ENCODE measurements at regions not wholly inside any gene's neighbourhood (a gene's known extent, or its start where the extent isn't known, plus 50 kb on each side); places are given as distances from the start of the nearest gene placed in this dataset.

- POLR2A ChIA-PET: no interaction called here
- Mint-ChIP-seq H3K4me1 (no peaks in the 10 kb centered on the region), H3K27me3 (peaks cover 0 to 41% (median 6%) of the 10 kb centered on the region in 5 donors), H3K36me3 (peaks cover 0 to 15% (median 9%) of the 10 kb centered on the region in 3 donors), H3K9me3 (peaks cover 0 to 44% (median 12%) of the 10 kb centered on the region in 9 donors), H3K27ac (no peak overlapping the region), H3K4me3 (no peak overlapping the region)
- DNase-seq: no peak
- ATAC-seq: no peak
Observed at GRCh38 chr10:3357737-3358136, 185.2 kb upstream of the PITRM1 start.

- POLR2A ChIA-PET: no interaction called here
- no peak overlapping the region for H3K4me3 Mint-ChIP-seq
- peaks cover 6 to 51% (median 12%) of the 10 kb centered on the region in 5 donors for H3K27me3 Mint-ChIP-seq
- H3K27ac Mint-ChIP-seq: peak overlapping the region in 1 of 10 donors; percentile 17
- DNase-seq (no peak), ATAC-seq (no peak)
- H3K9me3 Mint-ChIP-seq: peaks cover 0 to 22% (median 5%) of the 10 kb centered on the region in 9 donors
- H3K36me3 Mint-ChIP-seq: peaks cover 0 to 7% (median 5%) of the 10 kb centered on the region in 3 donors
- H3K4me1 Mint-ChIP-seq: peaks cover 3 to 6% (median 5%) of the 10 kb centered on the region in 4 donors
Observed at GRCh38 chr10:3355536-3355935, 183.0 kb upstream of the PITRM1 start.

- DNase-seq: no peak
- H3K4me3 Mint-ChIP-seq: no peak overlapping the region
- H3K36me3 Mint-ChIP-seq: peaks cover 0 to 7% (median 5%) of the 10 kb centered on the region in 3 donors
- POLR2A ChIA-PET: no interaction called here
- no peak for ATAC-seq
- H3K27ac Mint-ChIP-seq: no peak overlapping the region
- peaks cover 3 to 6% (median 5%) of the 10 kb centered on the region in 4 donors for H3K4me1 Mint-ChIP-seq
- H3K27me3 Mint-ChIP-seq: peaks cover 6 to 60% (median 12%) of the 10 kb centered on the region in 5 donors
- H3K9me3 Mint-ChIP-seq: peaks cover 0 to 10% (median 3%) of the 10 kb centered on the region in 9 donors
Observed at GRCh38 chr10:3354174-3354900, 181.8 kb upstream of the PITRM1 start.

DNA sequence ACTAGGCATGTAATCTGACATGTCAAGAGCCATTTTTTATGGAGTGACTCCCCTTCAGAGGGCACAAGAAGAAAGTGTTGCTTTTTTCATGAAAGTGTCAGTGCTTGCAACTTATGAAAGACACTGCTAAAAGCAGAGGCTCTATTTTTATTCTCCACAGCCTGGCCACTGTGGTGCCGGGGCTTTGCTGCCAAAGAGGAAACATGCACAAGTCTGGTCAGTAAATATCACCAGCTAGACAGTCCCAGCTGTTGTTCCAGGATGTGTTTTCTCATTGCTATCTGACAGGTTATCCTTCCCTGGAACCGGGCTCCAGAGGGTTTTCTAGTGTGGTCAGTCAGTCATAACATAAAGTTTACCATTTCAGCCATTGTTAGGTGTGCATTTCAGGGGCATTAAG lies 180.7 kb upstream of the PITRM1 start:
- POLR2A ChIA-PET: no interaction called here
- ATAC-seq (no peak), DNase-seq (no peak)
- peaks cover 3 to 6% (median 5%) of the 10 kb centered on the region in 4 donors for H3K4me1 Mint-ChIP-seq
- peaks cover 0 to 5% (median 0%) of the 10 kb centered on the region in 9 donors for H3K9me3 Mint-ChIP-seq
- H3K27ac Mint-ChIP-seq: no peak overlapping the region
- H3K36me3 Mint-ChIP-seq: peaks cover 0 to 2% (median 0%) of the 10 kb centered on the region in 3 donors
- peaks cover 6 to 52% (median 12%) of the 10 kb centered on the region in 5 donors for H3K27me3 Mint-ChIP-seq
- H3K4me3 Mint-ChIP-seq: no peak overlapping the region

DNA sequence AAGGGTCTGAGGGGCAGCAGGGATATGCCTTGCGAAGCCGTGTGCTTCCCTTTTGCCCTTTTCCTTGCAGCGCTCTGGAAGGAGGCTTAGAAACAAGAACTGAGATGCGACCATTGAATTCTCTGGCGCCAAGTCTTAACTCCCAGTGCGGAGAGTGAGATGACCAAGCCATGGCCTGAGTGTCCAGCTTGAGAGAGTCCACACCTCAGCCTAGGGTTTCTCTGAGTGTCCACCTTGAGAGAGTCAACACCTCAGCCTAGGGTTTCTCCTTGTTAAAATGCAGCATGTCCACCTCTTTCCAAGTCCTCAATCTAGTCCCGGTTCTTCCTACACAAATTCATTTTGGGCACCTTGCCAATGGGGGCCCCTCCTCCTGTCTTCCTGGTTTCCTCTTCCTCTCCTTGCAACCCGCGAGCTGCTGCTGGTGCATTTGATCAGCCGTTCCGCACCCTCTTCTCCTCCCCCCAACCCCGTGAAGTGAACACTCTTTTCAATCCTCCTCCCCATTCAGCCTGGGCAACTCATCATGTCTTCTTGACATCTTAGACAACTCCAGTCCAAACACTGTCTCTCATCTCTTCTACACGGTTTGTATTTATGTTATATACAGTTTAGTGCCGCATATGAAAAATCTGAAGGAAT lies 178.2 kb upstream of the PITRM1 start:
- peaks cover 7 to 43% (median 14%) of the 10 kb centered on the region in 5 donors for H3K27me3 Mint-ChIP-seq
- H3K4me1 Mint-ChIP-seq: peaks cover 3 to 6% (median 5%) of the 10 kb centered on the region in 4 donors
- no peak overlapping the region for H3K27ac Mint-ChIP-seq
- no peak for ATAC-seq
- no peak overlapping the region for H3K4me3 Mint-ChIP-seq
- no peak for DNase-seq
- no peaks in the 10 kb centered on the region for H3K36me3 Mint-ChIP-seq
- POLR2A ChIA-PET: no interaction called here
- no peaks in the 10 kb centered on the region for H3K9me3 Mint-ChIP-seq

DNA sequence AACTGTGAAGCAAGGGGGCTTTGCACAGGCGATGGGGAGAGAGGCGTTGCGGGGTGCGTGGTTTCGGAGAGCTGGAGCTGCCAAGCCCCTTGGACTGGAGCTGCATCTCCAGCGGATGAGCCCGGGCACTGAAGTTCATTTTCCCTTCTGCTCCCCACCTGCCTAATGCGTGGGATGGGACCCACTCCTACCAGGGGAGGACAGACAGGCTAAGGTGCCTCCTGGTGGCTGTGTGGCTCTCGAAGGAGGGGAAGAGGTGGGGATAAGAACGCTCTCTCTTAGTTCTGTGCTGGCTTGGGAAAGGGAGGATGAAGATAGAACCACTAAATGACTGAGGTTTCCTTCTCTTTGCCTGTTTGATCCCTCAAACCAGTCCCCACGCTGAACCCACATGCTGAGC lies 177.6 kb upstream of the PITRM1 start:
- DNase-seq: no peak
- ATAC-seq: no peak
- POLR2A ChIA-PET: no interaction called here
- Mint-ChIP-seq H3K9me3 (no peaks in the 10 kb centered on the region), H3K36me3 (no peaks in the 10 kb centered on the region), H3K4me1 (peaks cover 3 to 6% (median 5%) of the 10 kb centered on the region in 4 donors), H3K27ac (no peak overlapping the region), H3K4me3 (no peak overlapping the region), H3K27me3 (peaks cover 12 to 44% (median 19%) of the 10 kb centered on the region in 5 donors)

GRCh38 chr10:3348564-3348963 lies 176.0 kb upstream of the PITRM1 start:
- ATAC-seq: no peak
- POLR2A ChIA-PET: no interaction called here

GRCh38 chr10:3347413-3348182 lies 175.0 kb upstream of the PITRM1 start:
- DNase-seq (no peak), ATAC-seq (no peak)
- peaks cover 3 to 6% (median 5%) of the 10 kb centered on the region in 4 donors for H3K4me1 Mint-ChIP-seq
- no peak overlapping the region for H3K4me3 Mint-ChIP-seq
- peaks cover 14 to 32% (median 18%) of the 10 kb centered on the region in 5 donors for H3K27me3 Mint-ChIP-seq
- POLR2A ChIA-PET: no interaction called here
- H3K9me3 Mint-ChIP-seq: no peaks in the 10 kb centered on the region
- no peak overlapping the region for H3K27ac Mint-ChIP-seq
- H3K36me3 Mint-ChIP-seq: no peaks in the 10 kb centered on the region

More at GRCh38 chr10:3348564-3348963, 176.0 kb upstream of the PITRM1 start:
- H3K4me1 Mint-ChIP-seq: peaks cover 3 to 6% (median 5%) of the 10 kb centered on the region in 4 donors
- peaks cover 15 to 33% (median 23%) of the 10 kb centered on the region in 5 donors for H3K27me3 Mint-ChIP-seq
- DNase-seq: no peak
- H3K4me3 Mint-ChIP-seq: no peak overlapping the region
- no peaks in the 10 kb centered on the region for H3K36me3 Mint-ChIP-seq
- no peaks in the 10 kb centered on the region for H3K9me3 Mint-ChIP-seq
- no peak overlapping the region for H3K27ac Mint-ChIP-seq

- Mint-ChIP-seq H3K4me3 (no peak overlapping the region), H3K27ac (no peak overlapping the region), H3K27me3 (peaks cover 13 to 32% (median 18%) of the 10 kb centered on the region in 5 donors), H3K36me3 (no peaks in the 10 kb centered on the region), H3K4me1 (peaks cover 3 to 6% (median 5%) of the 10 kb centered on the region in 4 donors), H3K9me3 (no peaks in the 10 kb centered on the region)
- POLR2A ChIA-PET: no interaction called here
- ATAC-seq (no peak), DNase-seq (no peak)
Observed at GRCh38 chr10:3346851-3347250, 174.3 kb upstream of the PITRM1 start.

- POLR2A ChIA-PET: no interaction called here
- Mint-ChIP-seq H3K27ac (no peak overlapping the region), H3K27me3 (peaks cover 10 to 16% (median 14%) of the 10 kb centered on the region in 5 donors), H3K4me1 (no peaks in the 10 kb centered on the region), H3K9me3 (no peaks in the 10 kb centered on the region), H3K36me3 (no peaks in the 10 kb centered on the region), H3K4me3 (no peak overlapping the region)
- ATAC-seq: no peak
- DNase-seq: no peak
Observed at GRCh38 chr10:3342771-3343170, 170.2 kb upstream of the PITRM1 start.

GRCh38 chr10:3340127-3340730 lies 167.6 kb upstream of the PITRM1 start:
- Mint-ChIP-seq H3K9me3 (no peaks in the 10 kb centered on the region), H3K27ac (no peak overlapping the region), H3K36me3 (no peaks in the 10 kb centered on the region), H3K4me1 (no peaks in the 10 kb centered on the region), H3K4me3 (no peak overlapping the region), H3K27me3 (peaks cover 4 to 8% (median 6%) of the 10 kb centered on the region in 5 donors)
- POLR2A ChIA-PET: no interaction called here
- ATAC-seq (no peak), DNase-seq (no peak)

DNA sequence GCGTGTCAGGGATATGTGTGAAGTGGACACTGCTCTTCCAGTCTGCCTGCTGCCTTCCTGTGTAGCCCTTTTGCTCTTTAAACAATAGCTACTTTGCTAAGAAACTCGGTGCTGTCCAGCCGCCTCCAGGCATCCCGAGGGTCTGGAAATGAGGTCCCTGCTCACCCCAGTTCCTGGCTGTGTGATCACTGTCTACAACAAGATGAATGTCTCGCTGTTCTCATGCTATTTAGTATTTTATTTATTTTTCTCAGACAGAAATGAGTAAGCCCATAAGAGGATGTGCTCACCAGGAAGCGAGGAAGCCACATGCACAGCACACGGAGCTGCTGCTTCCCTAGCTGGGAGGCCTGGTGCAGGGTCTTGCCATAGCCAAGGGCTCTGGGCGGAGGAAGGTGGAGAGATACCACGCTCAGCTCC lies 167.0 kb upstream of the PITRM1 start:
- no peak overlapping the region for H3K27ac Mint-ChIP-seq
- POLR2A ChIA-PET: no interaction called here
- no peak overlapping the region for H3K4me3 Mint-ChIP-seq
- H3K4me1 Mint-ChIP-seq: no peaks in the 10 kb centered on the region
- H3K27me3 Mint-ChIP-seq: peaks cover 0 to 3% (median 1%) of the 10 kb centered on the region in 5 donors
- no peak for DNase-seq
- ATAC-seq: no peak
- no peaks in the 10 kb centered on the region for H3K36me3 Mint-ChIP-seq
- H3K9me3 Mint-ChIP-seq: no peaks in the 10 kb centered on the region
